ENCODE measurements at regions not wholly inside any gene's neighbourhood (a gene's known extent, or its start where the extent isn't known, plus 50 kb on each side); places are given as distances from the start of the nearest gene placed in this dataset.

DNA sequence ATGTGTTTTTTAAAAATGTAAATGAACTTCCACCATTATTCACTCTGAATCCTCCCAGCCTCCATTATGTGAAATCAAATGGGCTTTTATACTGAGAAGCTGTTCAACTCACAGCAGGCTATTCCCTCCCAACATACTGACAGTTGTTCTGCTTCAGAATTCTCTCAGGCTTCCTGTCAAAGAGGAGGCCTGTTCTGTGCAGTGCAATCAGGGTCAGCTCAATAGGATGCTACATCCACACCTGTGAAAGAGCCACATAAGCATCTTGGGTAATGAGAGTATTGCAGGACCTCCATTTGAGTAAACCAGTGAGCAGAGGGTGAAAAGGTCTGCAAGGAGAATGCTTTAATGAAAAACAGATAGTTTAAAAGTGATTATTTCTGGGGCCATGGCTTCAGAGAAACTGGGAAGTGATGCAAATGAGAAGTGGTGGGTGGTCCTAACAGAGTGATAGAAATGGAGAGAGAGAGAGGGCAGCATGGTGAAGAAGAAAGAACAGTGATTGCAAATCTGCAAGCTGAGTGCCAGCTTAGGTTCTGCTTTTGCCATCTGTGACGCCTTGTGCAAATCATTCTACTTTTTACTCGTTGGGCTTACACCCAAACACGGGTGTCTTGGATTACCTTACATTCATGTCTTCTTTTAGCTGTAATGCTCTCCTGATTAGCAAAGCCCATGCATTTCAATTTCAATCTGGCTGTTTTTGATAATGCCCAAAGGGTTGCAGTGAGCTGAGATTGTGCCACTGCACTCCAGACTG lies 202.5 kb upstream of the NMUR2 start:
- Histone ChIP-seq H3K36me3 (ENCODE audit: insufficient read depth, low read length) (no peaks in the 10 kb centered on the region), H3K79me2 (ENCODE audit: insufficient read depth, low read length) (no peaks in the 10 kb centered on the region), H3K9me3 (ENCODE audit: insufficient read depth, low read length, severe bottlenecking) (no peaks in the 10 kb centered on the region), H3K27ac (ENCODE audit: low read length) (no peak overlapping the region), H3K9ac (ENCODE audit: low read depth, low read length) (no peak overlapping the region), H3K4me1 (ENCODE audit: insufficient read depth, low read length) (no peaks in the 10 kb centered on the region), H3K4me3 (ENCODE audit: low read depth in 1 of 2, low read length in 2 of 2) (no peak overlapping the region), H4K20me1 (ENCODE audit: insufficient read depth, low read length) (no peaks in the 10 kb centered on the region), H2AFZ (ENCODE audit: low read depth, low read length) (no peak overlapping the region), H3K4me2 (ENCODE audit: insufficient read depth, low read length) (no peak overlapping the region), H3K27me3 (ENCODE audit: insufficient read depth, low read length, poor library complexity) (no peaks in the 10 kb centered on the region)
- no peak for DNase-seq
- TF ChIP-seq CTCF (IDR thresholded peaks at IDR 0.05; ENCODE audit: borderline replicate concordance, extremely low read depth, low read length, poor library complexity, severe bottlenecking), result no peak
- TF ChIP-seq EZH2 (IDR thresholded peaks at IDR 0.05; ENCODE audit: borderline replicate concordance, low read depth, low read length, severe bottlenecking), result no peak
- ATAC-seq (ENCODE audit: insufficient read depth, low read depth), result no peak

DNA sequence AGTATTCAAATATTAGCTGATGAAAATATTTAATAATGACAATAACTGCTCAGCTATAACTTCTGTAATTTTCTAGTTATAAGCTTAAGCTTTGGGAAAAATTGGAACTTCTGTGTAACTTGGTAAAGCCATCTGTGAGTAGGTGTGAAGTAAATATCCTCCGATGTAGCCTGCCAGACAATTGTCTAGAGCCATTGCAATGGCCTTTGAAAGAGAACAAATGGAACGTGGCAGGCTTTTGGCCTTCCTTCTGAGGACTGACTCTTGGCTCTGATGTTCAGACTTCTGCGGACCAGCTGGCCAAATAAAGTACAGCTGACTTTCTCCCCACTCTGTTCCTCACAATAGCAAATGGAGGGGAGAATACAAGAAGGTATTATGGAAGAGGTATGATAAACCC lies 203.4 kb upstream of the NMUR2 start:
- Histone ChIP-seq H3K36me3 (ENCODE audit: insufficient read depth, low read length) (no peaks in the 10 kb centered on the region), H3K4me1 (ENCODE audit: insufficient read depth, low read length) (no peaks in the 10 kb centered on the region), H4K20me1 (ENCODE audit: insufficient read depth, low read length) (no peaks in the 10 kb centered on the region), H2AFZ (ENCODE audit: low read depth, low read length) (no peak overlapping the region), H3K27me3 (ENCODE audit: insufficient read depth, low read length, poor library complexity) (no peaks in the 10 kb centered on the region), H3K27ac (ENCODE audit: low read length) (no peak overlapping the region), H3K4me3 (ENCODE audit: low read depth in 1 of 2, low read length in 2 of 2) (no peak overlapping the region), H3K79me2 (ENCODE audit: insufficient read depth, low read length) (no peaks in the 10 kb centered on the region), H3K9ac (ENCODE audit: low read depth, low read length) (no peak overlapping the region), H3K4me2 (ENCODE audit: insufficient read depth, low read length) (no peak overlapping the region), H3K9me3 (ENCODE audit: insufficient read depth, low read length, severe bottlenecking) (no peaks in the 10 kb centered on the region)
- TF ChIP-seq EZH2 (IDR thresholded peaks at IDR 0.05; ENCODE audit: borderline replicate concordance, low read depth, low read length, severe bottlenecking) (no peak), CTCF (IDR thresholded peaks at IDR 0.05; ENCODE audit: borderline replicate concordance, extremely low read depth, low read length, poor library complexity, severe bottlenecking) (no peak)
- no peak for ATAC-seq (ENCODE audit: insufficient read depth, low read depth)
- no peak for DNase-seq

GRCh38 chr5:152619756-152620155 lies 214.7 kb upstream of the NMUR2 start:
- Histone ChIP-seq H3K9ac (ENCODE audit: low read depth, low read length) (no peak overlapping the region), H3K36me3 (ENCODE audit: insufficient read depth, low read length) (no peaks in the 10 kb centered on the region), H2AFZ (ENCODE audit: low read depth, low read length) (no peak overlapping the region), H4K20me1 (ENCODE audit: insufficient read depth, low read length) (no peaks in the 10 kb centered on the region), H3K4me2 (ENCODE audit: insufficient read depth, low read length) (no peak overlapping the region), H3K27ac (ENCODE audit: low read length) (no peak overlapping the region), H3K9me3 (ENCODE audit: insufficient read depth, low read length, severe bottlenecking) (no peaks in the 10 kb centered on the region), H3K27me3 (ENCODE audit: insufficient read depth, low read length, poor library complexity) (no peaks in the 10 kb centered on the region), H3K4me1 (ENCODE audit: insufficient read depth, low read length) (no peaks in the 10 kb centered on the region), H3K79me2 (ENCODE audit: insufficient read depth, low read length) (no peaks in the 10 kb centered on the region), H3K4me3 (ENCODE audit: low read depth in 1 of 2, low read length in 2 of 2) (no peak overlapping the region)
- TF ChIP-seq CTCF (IDR thresholded peaks at IDR 0.05; ENCODE audit: borderline replicate concordance, extremely low read depth, low read length, poor library complexity, severe bottlenecking), result no peak
- TF ChIP-seq EZH2 (IDR thresholded peaks at IDR 0.05; ENCODE audit: borderline replicate concordance, low read depth, low read length, severe bottlenecking), result no peak
- ATAC-seq (ENCODE audit: insufficient read depth, low read depth) (no peak), DNase-seq (no peak)

Data from DND-41 (cell line).